GM12878 (cell line): ENCODE measurements at regions not wholly inside any gene's neighbourhood (a gene's known extent, or its start where the extent isn't known, plus 50 kb on each side); places are given as distances from the start of the nearest gene placed in this dataset.

ENCODE experiments used
- KDM1A ChIP-seq: fragments of 200-600 bp; sonication (generic); IDR thresholded peaks from 2 replicates; pipeline ENCODE4 v1.6.1; 2016; ENCODE audit warnings: borderline replicate concordance
- POLR2A ChIP-seq: IDR thresholded peaks from 2 replicates; pipeline ENCODE4 v1.6.1; 2011; ENCODE audit warnings: low read depth, mild to moderate bottlenecking, low read length
- POLR2AphosphoS2 ChIP-seq: IDR thresholded peaks from 2 replicates; pipeline ENCODE4 v1.6.1; 2011; ENCODE audit warnings: low read depth, mild to moderate bottlenecking, low read length, improper control_type of control experiment, moderate library complexity
- POLR2AphosphoS5 ChIP-seq: IDR thresholded peaks from 2 replicates; pipeline ENCODE4 v1.6.1; 2011; ENCODE audit warnings: mild to moderate bottlenecking, low read length, inconsistent platforms

DNA sequence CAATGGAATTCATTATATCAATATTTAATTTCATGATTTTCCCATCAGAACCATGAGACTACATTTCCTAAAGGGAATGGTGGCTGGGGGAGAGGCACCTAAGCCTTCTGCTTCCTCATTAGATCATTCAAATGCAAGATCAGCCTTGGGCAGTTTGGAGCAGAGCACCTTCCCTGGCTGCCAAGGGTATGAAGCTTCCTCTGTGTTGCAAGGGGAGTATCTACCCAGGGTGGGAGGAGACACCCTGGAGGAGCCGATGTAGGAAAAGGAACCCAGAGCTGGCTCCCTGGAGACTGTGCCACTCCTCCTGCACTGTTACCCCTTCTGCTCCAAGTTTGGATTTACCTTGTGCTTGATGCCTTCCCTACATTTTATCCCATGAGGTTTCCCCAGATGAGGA, 299.7 kb upstream of the PRDM1 start:
- no peak for TF ChIP-seq POLR2A
- no peak for TF ChIP-seq POLR2AphosphoS5
- no peak for TF ChIP-seq KDM1A
- TF ChIP-seq POLR2AphosphoS2 = no peak
